SU-DHL-6 (cell line): ENCODE measurements at regions not wholly inside any gene's neighbourhood (a gene's known extent, or its start where the extent isn't known, plus 50 kb on each side); places are given as distances from the start of the nearest gene placed in this dataset.

ENCODE experiments used
- H2AFZ ChIP-seq: fragments of 200-600 bp; sonication (generic); 2 replicates; pipeline ENCODE4 v1.6.1; 2014; ENCODE audit warnings: low read depth, mild to moderate bottlenecking, moderate library complexity, mixed read lengths, antibody characterized with exemption, low read length; ENCODE audit not compliant: severe bottlenecking
- H3F3A ChIP-seq: fragments of 200-600 bp; shearing (Covaris generic); 2 replicates; pipeline ENCODE4 v1.6.0; 2016; ENCODE audit warnings: antibody characterized with exemption, mild to moderate bottlenecking; ENCODE audit not compliant: insufficient read depth
- H3K27ac ChIP-seq: fragments of 200-600 bp; sonication (generic); 2 replicates; pipeline ENCODE4 v1.5.1; 2016; ENCODE audit warnings: low read depth, mild to moderate bottlenecking, low read length, moderate library complexity, mixed read lengths
- H3K27me3 ChIP-seq: fragments of 200-600 bp; sonication (generic), shearing (Covaris generic); 2 replicates; pipeline ENCODE4 v1.6.0; 2014; ENCODE audit warnings: mild to moderate bottlenecking, low read length
- H3K36me3 ChIP-seq: fragments of 200-600 bp; sonication (generic); 2 replicates; pipeline ENCODE4 v1.6.1; 2014; ENCODE audit warnings: mild to moderate bottlenecking, low read length, mixed read lengths
- H3K4me2 ChIP-seq: fragments of 300-600, 200-600 bp; shearing (Covaris generic), sonication (generic); 2 replicates; pipeline ENCODE4 v1.6.0; 2014; ENCODE audit warnings: low read length, low read depth, mild to moderate bottlenecking; ENCODE audit not compliant: poor library complexity, severe bottlenecking
- H3K4me3 ChIP-seq: fragments of 200-600 bp; sonication (generic); 2 replicates; pipeline ENCODE4 v1.5.1; 2014; ENCODE audit warnings: antibody characterized with exemption, low read length, mild to moderate bottlenecking, mixed read lengths; ENCODE audit not compliant: insufficient read depth, poor library complexity, severe bottlenecking
- H3K79me2 ChIP-seq: fragments of 200-600 bp; sonication (generic); 2 replicates; pipeline ENCODE4 v1.6.1; 2014; ENCODE audit warnings: mild to moderate bottlenecking, low read length, moderate library complexity; ENCODE audit not compliant: insufficient read depth
- H3K9ac ChIP-seq: fragments of 200-600 bp; sonication (generic); 2 replicates; pipeline ENCODE4 v1.7.0; 2014; ENCODE audit warnings: mild to moderate bottlenecking, low read length
- H3K9me2 ChIP-seq: fragments of 200-600 bp; sonication (generic); replicated peaks from 2 replicates; pipeline ENCODE4 v1.6.1; 2014; ENCODE audit warnings: low read length; ENCODE audit not compliant: insufficient read depth
- H3K9me3 ChIP-seq: fragments of 200-600 bp; sonication (generic); 2 replicates; pipeline ENCODE4 v1.6.1; 2014; ENCODE audit warnings: low read length, mixed read lengths; ENCODE audit not compliant: insufficient read depth
- H4K20me1 ChIP-seq: fragments of 200-600 bp; sonication (generic); 2 replicates; pipeline ENCODE4 v1.6.1; 2014; ENCODE audit warnings: low read depth, mild to moderate bottlenecking, antibody characterized with exemption, low read length, moderate library complexity, mixed read lengths
- EZH2phosphoT487 ChIP-seq: fragments of 200-600 bp; sonication (generic), shearing (Covaris generic); conservative IDR thresholded peaks from 2 replicates; pipeline ENCODE4 v1.6.1; 2018; ENCODE audit warnings: mild to moderate bottlenecking, antibody characterized with exemption, low read length, moderate library complexity, mixed read lengths
- TF ChIP-seq, protein P1 (sequence below): fragments of 200-600 bp; sonication (generic); IDR thresholded peaks from one replicate; pipeline ENCODE4 v1.5.1; 2017; ENCODE audit warnings: antibody characterized with exemption, mild to moderate bottlenecking, low read length, moderate library complexity; ENCODE audit not compliant: insufficient read depth, poor library complexity, severe bottlenecking

GRCh38 chr9:13675638-13676000, 396.1 kb upstream of the MPDZ start:
- no peak for TF ChIP-seq EZH2phosphoT487
- TF ChIP-seq, protein P1, sequence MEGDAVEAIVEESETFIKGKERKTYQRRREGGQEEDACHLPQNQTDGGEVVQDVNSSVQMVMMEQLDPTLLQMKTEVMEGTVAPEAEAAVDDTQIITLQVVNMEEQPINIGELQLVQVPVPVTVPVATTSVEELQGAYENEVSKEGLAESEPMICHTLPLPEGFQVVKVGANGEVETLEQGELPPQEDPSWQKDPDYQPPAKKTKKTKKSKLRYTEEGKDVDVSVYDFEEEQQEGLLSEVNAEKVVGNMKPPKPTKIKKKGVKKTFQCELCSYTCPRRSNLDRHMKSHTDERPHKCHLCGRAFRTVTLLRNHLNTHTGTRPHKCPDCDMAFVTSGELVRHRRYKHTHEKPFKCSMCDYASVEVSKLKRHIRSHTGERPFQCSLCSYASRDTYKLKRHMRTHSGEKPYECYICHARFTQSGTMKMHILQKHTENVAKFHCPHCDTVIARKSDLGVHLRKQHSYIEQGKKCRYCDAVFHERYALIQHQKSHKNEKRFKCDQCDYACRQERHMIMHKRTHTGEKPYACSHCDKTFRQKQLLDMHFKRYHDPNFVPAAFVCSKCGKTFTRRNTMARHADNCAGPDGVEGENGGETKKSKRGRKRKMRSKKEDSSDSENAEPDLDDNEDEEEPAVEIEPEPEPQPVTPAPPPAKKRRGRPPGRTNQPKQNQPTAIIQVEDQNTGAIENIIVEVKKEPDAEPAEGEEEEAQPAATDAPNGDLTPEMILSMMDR, result no peak
- no peak overlapping the region for H3K4me3 ChIP-seq
- H3K9me2 ChIP-seq, result peaks cover 3% of the 10 kb centered on the region; the same call in 1 of the 2 replicates
- no peak overlapping the region for H3K27ac ChIP-seq
- H3K4me2 ChIP-seq, result no peak overlapping the region
- no peak overlapping the region for H3K9ac ChIP-seq
- H3F3A ChIP-seq, result no peaks in the 10 kb centered on the region
- no peaks in the 10 kb centered on the region for H3K79me2 ChIP-seq
- no peak overlapping the region for H2AFZ ChIP-seq
- no peaks in the 10 kb centered on the region for H4K20me1 ChIP-seq
- no peaks in the 10 kb centered on the region for H3K9me3 ChIP-seq
- no peaks in the 10 kb centered on the region for H3K27me3 ChIP-seq
- H3K36me3 ChIP-seq, result no peaks in the 10 kb centered on the region

DNA sequence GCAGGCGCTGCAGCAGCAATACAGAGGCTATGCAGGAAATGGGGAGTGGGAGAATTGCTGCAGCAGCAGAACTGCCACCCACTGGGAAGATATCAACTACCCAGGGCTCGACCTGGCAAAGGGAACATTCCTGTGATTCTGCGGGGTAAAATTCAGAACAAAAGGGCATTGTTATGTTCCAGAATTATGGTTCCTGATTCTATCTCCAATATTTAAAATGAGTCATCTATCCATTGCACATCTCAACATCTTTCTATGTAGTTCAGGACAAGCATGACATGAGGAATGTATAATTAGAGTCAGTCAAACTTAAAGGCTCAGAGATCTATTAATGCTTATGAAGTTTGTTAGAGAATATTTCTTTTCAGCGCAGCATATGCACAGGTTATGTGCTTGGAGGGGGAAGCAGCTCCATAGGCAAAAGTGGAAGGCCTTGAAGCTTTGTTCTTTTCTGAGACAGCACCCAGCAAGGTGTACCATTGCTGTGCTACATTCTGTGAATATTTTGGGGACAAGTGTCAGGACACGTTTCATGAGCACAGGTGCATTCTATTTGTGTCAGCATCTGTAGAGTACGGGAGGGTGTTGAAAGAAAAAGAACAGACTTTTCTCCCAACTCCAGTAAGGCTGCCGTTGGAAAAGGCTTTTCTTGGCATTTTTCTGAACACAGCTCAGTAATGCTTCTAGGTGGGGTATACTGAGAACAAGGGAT, 395.6 kb upstream of the MPDZ start:
- no peak for TF ChIP-seq EZH2phosphoT487
- TF ChIP-seq, protein P1, result no peak
- Histone ChIP-seq H2AFZ (no peak overlapping the region), H3K4me2 (no peak overlapping the region), H3K9me3 (no peaks in the 10 kb centered on the region), H3K9me2 (peaks cover 3% of the 10 kb centered on the region; the same call in 1 of the 2 replicates), H3K79me2 (no peaks in the 10 kb centered on the region), H4K20me1 (no peaks in the 10 kb centered on the region), H3K36me3 (no peaks in the 10 kb centered on the region), H3K27ac (no peak overlapping the region), H3K9ac (no peak overlapping the region), H3F3A (no peaks in the 10 kb centered on the region), H3K4me3 (no peak overlapping the region), H3K27me3 (no peaks in the 10 kb centered on the region)

GRCh38 chr9:13673348-13673747, 393.9 kb upstream of the MPDZ start:
- no peaks in the 10 kb centered on the region for H3K36me3 ChIP-seq

More at GRCh38 chr9:13673348-13673747, 393.9 kb upstream of the MPDZ start:
- Histone ChIP-seq H4K20me1 (no peaks in the 10 kb centered on the region), H3K4me3 (no peak overlapping the region), H3K9me3 (no peaks in the 10 kb centered on the region), H2AFZ (no peak overlapping the region), H3K27me3 (no peaks in the 10 kb centered on the region), H3K9ac (no peak overlapping the region), H3F3A (no peaks in the 10 kb centered on the region), H3K9me2 (0 out of 2 replicates have a peak, but pooled peaks cover 3% of the 10 kb centered on the region), H3K4me2 (no peak overlapping the region), H3K27ac (no peak overlapping the region), H3K79me2 (no peaks in the 10 kb centered on the region)
- TF ChIP-seq, protein P1, result no peak
- no peak for TF ChIP-seq EZH2phosphoT487
